Keratinocyte (primary cell): ENCODE measurements at regions not wholly inside any gene's neighbourhood (a gene's known extent, or its start where the extent isn't known, plus 50 kb on each side); places are given as distances from the start of the nearest gene placed in this dataset.

Experiments used
- DNase-seq: peaks from one replicate; pipeline ENCODE4 v3.0.0-alpha.2; 2011; ENCODE audit warnings: low read depth, missing footprints, low spot score
- FAIRE-seq: peaks from 2 replicates; lab custom pipeline; 2011; peaks lifted over from hg19 to GRCh38; lab: Jason Lieb, UNC
- H2AFZ ChIP-seq: 2 replicates; pipeline ENCODE4 v1.6.0; 2012; ENCODE audit warnings: low read length, control low read depth, inconsistent platforms; ENCODE audit not compliant: control insufficient read depth
- H3K27ac ChIP-seq: 2 replicates; pipeline ENCODE4 v1.5.1; 2011; ENCODE audit warnings: low read length; ENCODE audit not compliant: control insufficient read depth, insufficient read depth
- H3K27me3 ChIP-seq: 3 replicates; pipeline ENCODE4 v1.6.0; 2011; ENCODE audit warnings: low read length; ENCODE audit not compliant: control insufficient read depth, insufficient read depth; ENCODE audit errors: extremely low read depth
- H3K36me3 ChIP-seq, 2 experiments: 2 replicates in 1 of 2; 3 replicates in 1 of 2; pipeline ENCODE4 v1.5.1; 2011; ENCODE audit warnings: low read length in 2 of 2, mild to moderate bottlenecking in 1 of 2; ENCODE audit not compliant: control insufficient read depth in 2 of 2, insufficient read depth in 2 of 2; ENCODE audit errors: extremely low read depth in 1 of 2
- H3K4me1 ChIP-seq: 3 replicates; pipeline ENCODE4 v1.5.1; 2011; ENCODE audit warnings: low read length; ENCODE audit not compliant: control insufficient read depth, insufficient read depth; ENCODE audit errors: extremely low read depth
- H3K4me2 ChIP-seq: 3 replicates; pipeline ENCODE4 v1.6.0; 2011; ENCODE audit warnings: low read depth, low read length; ENCODE audit not compliant: control insufficient read depth, insufficient read depth; ENCODE audit errors: extremely low read depth
- H3K4me3 ChIP-seq, 3 experiments: fragments of 200-600 bp in 1 of 3; sonication (generic) in 1 of 3; 2 replicates in 2 of 3; 3 replicates in 1 of 3; pipeline ENCODE4 v1.5.1; 2011 to 2016; ENCODE audit warnings: low read length in 3 of 3, mild to moderate bottlenecking in 3 of 3, control low read depth in 2 of 3, inconsistent platforms in 1 of 3, low read depth in 1 of 3, mixed read lengths in 1 of 3, mixed run types in 1 of 3, moderate library complexity in 1 of 3; ENCODE audit not compliant: control insufficient read depth in 2 of 3, insufficient read depth in 2 of 3; ENCODE audit errors: extremely low read depth in 1 of 3
- H3K79me2 ChIP-seq: 2 replicates; pipeline ENCODE4 v1.6.0; 2012; ENCODE audit warnings: low read length; ENCODE audit not compliant: control insufficient read depth, insufficient read depth
- H3K9ac ChIP-seq: 3 replicates; pipeline ENCODE4 v1.6.0; 2011; ENCODE audit warnings: low read length; ENCODE audit not compliant: control insufficient read depth, insufficient read depth; ENCODE audit errors: extremely low read depth
- H3K9me1 ChIP-seq: 3 replicates; pipeline ENCODE4 v1.6.0; 2011; ENCODE audit warnings: low read length; ENCODE audit not compliant: control insufficient read depth, insufficient read depth; ENCODE audit errors: extremely low read depth
- H3K9me3 ChIP-seq: 2 replicates; pipeline ENCODE4 v1.5.1; 2012; ENCODE audit warnings: low read depth, low read length; ENCODE audit not compliant: control insufficient read depth
- H4K20me1 ChIP-seq: 3 replicates; pipeline ENCODE4 v1.6.0; 2011; ENCODE audit warnings: low read length; ENCODE audit not compliant: control insufficient read depth, insufficient read depth; ENCODE audit errors: extremely low read depth
- EZH2 ChIP-seq: IDR thresholded peaks from one replicate; pipeline ENCODE4 v1.6.1; 2012; ENCODE audit warnings: inconsistent platforms, mild to moderate bottlenecking, low read length, moderate library complexity
- dilution Hi-C: fragments of 300-500 bp; cut with MboI; formaldehyde crosslinking; loops from one replicate; pipeline ENCODE4 v1.7.0; 2020; ENCODE audit warnings: low sequenced_read_pairs; ENCODE audit not compliant: extremely low pct_ligation_motif_present
- TF ChIP-seq, protein P1 (sequence below), 3 experiments: IDR thresholded peaks in 1 of 3; conservative IDR thresholded peaks in 1 of 3; optimal IDR thresholded peaks in 1 of 3; 2 replicates in 2 of 3; 3 replicates in 1 of 3; pipeline versions ENCODE3 to v1.5.1; 2011; ENCODE audit warnings: low read length in 3 of 3, mild to moderate bottlenecking in 3 of 3, moderate library complexity in 2 of 3, control low read depth in 1 of 3, inconsistent platforms in 1 of 3; ENCODE audit not compliant: insufficient read depth in 2 of 3; ENCODE audit errors: extremely low read depth in 1 of 3

DNA sequence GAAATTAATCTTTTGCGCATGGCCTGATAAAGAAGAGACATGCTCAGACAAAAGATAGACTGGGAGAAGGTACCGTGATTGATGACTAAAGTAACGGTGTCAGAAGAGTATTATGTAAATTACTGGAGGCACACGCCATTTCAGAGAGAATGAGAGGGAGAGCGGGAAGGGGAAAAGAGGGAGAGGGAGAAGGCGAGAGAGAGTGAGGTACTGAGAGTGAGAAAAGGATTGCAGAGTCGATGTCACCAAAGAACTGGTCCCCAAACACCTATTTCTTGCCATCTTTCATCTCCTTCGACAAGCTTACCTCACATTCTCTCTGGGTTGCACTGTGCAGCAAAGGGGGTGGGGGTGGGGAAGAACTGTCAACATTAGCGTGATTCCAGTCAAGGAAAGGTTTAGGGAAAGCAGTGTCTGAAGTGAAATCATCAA is 673.7 kb downstream of the BCL11A start:
- Histone ChIP-seq H3K27ac (no peak overlapping the region), H2AFZ (no peak overlapping the region), H3K9ac (no peak overlapping the region), H3K9me1 (no peaks in the 10 kb centered on the region), H3K9me3 (no peaks in the 10 kb centered on the region), H3K4me1 (no peaks in the 10 kb centered on the region), H3K79me2 (no peaks in the 10 kb centered on the region), H3K4me3 (no peak overlapping the region), H3K27me3 (no peaks in the 10 kb centered on the region), H4K20me1 (no peaks in the 10 kb centered on the region), H3K4me2 (no peak overlapping the region), H3K36me3 (no peaks in the 10 kb centered on the region)
- TF ChIP-seq EZH2: no peak
- TF ChIP-seq, protein P1, sequence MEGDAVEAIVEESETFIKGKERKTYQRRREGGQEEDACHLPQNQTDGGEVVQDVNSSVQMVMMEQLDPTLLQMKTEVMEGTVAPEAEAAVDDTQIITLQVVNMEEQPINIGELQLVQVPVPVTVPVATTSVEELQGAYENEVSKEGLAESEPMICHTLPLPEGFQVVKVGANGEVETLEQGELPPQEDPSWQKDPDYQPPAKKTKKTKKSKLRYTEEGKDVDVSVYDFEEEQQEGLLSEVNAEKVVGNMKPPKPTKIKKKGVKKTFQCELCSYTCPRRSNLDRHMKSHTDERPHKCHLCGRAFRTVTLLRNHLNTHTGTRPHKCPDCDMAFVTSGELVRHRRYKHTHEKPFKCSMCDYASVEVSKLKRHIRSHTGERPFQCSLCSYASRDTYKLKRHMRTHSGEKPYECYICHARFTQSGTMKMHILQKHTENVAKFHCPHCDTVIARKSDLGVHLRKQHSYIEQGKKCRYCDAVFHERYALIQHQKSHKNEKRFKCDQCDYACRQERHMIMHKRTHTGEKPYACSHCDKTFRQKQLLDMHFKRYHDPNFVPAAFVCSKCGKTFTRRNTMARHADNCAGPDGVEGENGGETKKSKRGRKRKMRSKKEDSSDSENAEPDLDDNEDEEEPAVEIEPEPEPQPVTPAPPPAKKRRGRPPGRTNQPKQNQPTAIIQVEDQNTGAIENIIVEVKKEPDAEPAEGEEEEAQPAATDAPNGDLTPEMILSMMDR (optimal IDR thresholded peaks at IDR 0.05 in 1 of 3, IDR thresholded peaks at IDR 0.05 in 1 of 3, conservative IDR thresholded peaks at IDR 0.05 in 1 of 3; ENCODE audit: extremely low read depth in 1 of 3, insufficient read depth in 2 of 3, low read length in 3 of 3): no peak
- DNase-seq: no peak
- no peak for FAIRE-seq
- dilution Hi-C loops: no loop called here

DNA sequence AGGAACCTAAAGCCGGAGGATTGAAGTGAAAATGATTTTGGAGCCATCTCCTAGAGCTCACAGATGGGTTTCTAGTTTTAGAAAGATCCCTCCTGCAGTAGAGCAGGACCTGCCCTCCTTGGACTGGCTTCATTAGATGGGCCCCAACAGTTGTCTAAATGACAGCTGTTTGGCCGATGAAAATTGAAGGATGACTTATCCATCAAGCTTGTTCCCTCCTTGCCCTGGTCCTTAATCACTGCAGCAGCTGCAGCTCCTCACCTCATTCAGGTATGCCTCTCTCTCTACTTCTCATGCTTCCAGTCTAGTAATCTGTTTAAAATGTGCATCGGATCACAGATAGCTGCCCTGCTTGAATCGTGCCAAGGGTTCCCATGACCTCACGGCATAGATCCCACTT is 677.6 kb downstream of the BCL11A start:
- Histone ChIP-seq H3K9ac (no peak overlapping the region), H3K4me1 (no peaks in the 10 kb centered on the region), H2AFZ (no peak overlapping the region), H3K4me2 (no peak overlapping the region), H3K36me3 (no peaks in the 10 kb centered on the region), H4K20me1 (no peaks in the 10 kb centered on the region), H3K9me3 (no peaks in the 10 kb centered on the region), H3K4me3 (no peak overlapping the region), H3K79me2 (no peaks in the 10 kb centered on the region), H3K27me3 (no peaks in the 10 kb centered on the region), H3K9me1 (no peaks in the 10 kb centered on the region), H3K27ac (no peak overlapping the region)
- dilution Hi-C loops: no loop called here
- no peak for DNase-seq
- FAIRE-seq: no peak
- TF ChIP-seq, protein P1 (optimal IDR thresholded peaks at IDR 0.05 in 1 of 3, IDR thresholded peaks at IDR 0.05 in 1 of 3, conservative IDR thresholded peaks at IDR 0.05 in 1 of 3; ENCODE audit: extremely low read depth in 1 of 3, insufficient read depth in 2 of 3, low read length in 3 of 3): no peak
- TF ChIP-seq EZH2: no peak
